ENCODE measurements at regions not wholly inside any gene's neighbourhood (a gene's known extent, or its start where the extent isn't known, plus 50 kb on each side); places are given as distances from the start of the nearest gene placed in this dataset.

GRCh38 chr3:24683090-24683489 lies 188.4 kb upstream of the THRB start:
- no peak for TF ChIP-seq ZNF347 (CRISPR knock-in tag; IDR thresholded peaks at IDR 0.05; ENCODE audit: low read depth)
- TF ChIP-seq MAFG (tag; conservative IDR thresholded peaks at IDR 0.05): no peak
- TF ChIP-seq MAFK (IDR thresholded peaks at IDR 0.05; ENCODE audit: low read length): no peak
- no peak for TF ChIP-seq ZNF121 (CRISPR knock-in tag; conservative IDR thresholded peaks at IDR 0.05)
- TF ChIP-seq SRSF7 (optimal IDR thresholded peaks at IDR 0.05; ENCODE audit: low read depth, low read length): no peak
- TF ChIP-seq EP300 (IDR thresholded peaks at IDR 0.05; ENCODE audit: low read length): no peak
- TF ChIP-seq NCOA4 (IDR thresholded peaks at IDR 0.05; ENCODE audit: partially characterized antibody): no peak
- no peak for TF ChIP-seq ZKSCAN3 (CRISPR knock-in tag; IDR thresholded peaks at IDR 0.05)
- no peak for TF ChIP-seq POLR2AphosphoS5 (IDR thresholded peaks at IDR 0.05; ENCODE audit: control insufficient read depth, insufficient read depth, low read depth, low read length)
- no peak for TF ChIP-seq C11orf30 (IDR thresholded peaks at IDR 0.05; ENCODE audit: low read depth)
- TF ChIP-seq CUX1 (CRISPR knock-in tag; IDR thresholded peaks at IDR 0.05): no peak
- no peak for TF ChIP-seq ZNF79 (CRISPR knock-in tag; IDR thresholded peaks at IDR 0.05; ENCODE audit: low read depth)
- no peak for TF ChIP-seq ZNF518B (CRISPR knock-in tag; IDR thresholded peaks at IDR 0.05)
- no peak for TF ChIP-seq ZNF707 (CRISPR knock-in tag; conservative IDR thresholded peaks at IDR 0.05)
- no peak for TF ChIP-seq KAT7 (CRISPR knock-in tag; IDR thresholded peaks at IDR 0.05; ENCODE audit: borderline replicate concordance)
- no peak for ATAC-seq
- in situ Hi-C loops (cut with MboI) (loop anchor here (5.0 kb wide), 1 partner anchor 676 kb away; no protein-coding TSS in a partner anchor), intact Hi-C loops (cut with micrococcal nuclease) (loop anchor here (1.0 to 5.0 kb wide), 3 partner anchors 421 to 684 kb away; no protein-coding TSS in a partner anchor)
- 10% methylated on average over 5 of the region's 5 CpGs for WGBS (ENCODE audit: insufficient coverage, low coverage, missing lambda C conversion rate)
- Histone ChIP-seq H3K4me2 (ENCODE audit: insufficient read depth, low read length) (no peak overlapping the region), H2AFZ (ENCODE audit: low read depth, low read length) (no peak overlapping the region), H3K27ac (ENCODE audit: extremely low read depth, low read depth, low read length) (no peak overlapping the region), H3K4me1 (replicated peaks in 1 of 2; ENCODE audit: control insufficient read depth in 2 of 2, insufficient read depth in 2 of 2, low read length in 2 of 2) (no peaks in the 10 kb centered on the region), H3K9me3 (replicated peaks; ENCODE audit: control insufficient read depth, insufficient read depth, low read depth, low read length) (no peaks in the 10 kb centered on the region), H4K20me1 (replicated peaks; ENCODE audit: control insufficient read depth, insufficient read depth, low read length) (no peaks in the 10 kb centered on the region), H3K36me3 (ENCODE audit: control insufficient read depth, insufficient read depth, low read length) (no peaks in the 10 kb centered on the region), H3K79me2 (ENCODE audit: control insufficient read depth, insufficient read depth, low read length) (no peaks in the 10 kb centered on the region), H3K4me3 (no peak overlapping the region), H3K27me3 (ENCODE audit: control insufficient read depth in 2 of 2, insufficient read depth in 2 of 2, low read length in 2 of 2) (no peaks in the 10 kb centered on the region; a peak in 1 of 5 replicates), H3K9me1 (ENCODE audit: control insufficient read depth, insufficient read depth, low read length) (no peaks in the 10 kb centered on the region), H3K9ac (ENCODE audit: insufficient read depth in 1 of 2, low read depth in 2 of 2, low read length in 2 of 2) (no peak overlapping the region)
- BruUV-seq (replicated peaks): no TSS peak
- POLR2A ChIA-PET: no interaction called here
- DNase-seq (ENCODE audit: extremely low read depth in 1 of 4, low spot score in 3 of 4): no peak
- CTCF ChIA-PET (ENCODE audit: low intra/inter-chr PET ratio): interaction anchor here (0.7 to 2.1 kb wide), 6 partner anchors 32 to 756 kb away, joined by 3 to 22 read pairs (median 6); no protein-coding TSS in a partner anchor
- FAIRE-seq: no peak

Data from K562 (cell line).